ENCODE measurements at regions not wholly inside any gene's neighbourhood (a gene's known extent, or its start where the extent isn't known, plus 50 kb on each side); places are given as distances from the start of the nearest gene placed in this dataset.

DNA sequence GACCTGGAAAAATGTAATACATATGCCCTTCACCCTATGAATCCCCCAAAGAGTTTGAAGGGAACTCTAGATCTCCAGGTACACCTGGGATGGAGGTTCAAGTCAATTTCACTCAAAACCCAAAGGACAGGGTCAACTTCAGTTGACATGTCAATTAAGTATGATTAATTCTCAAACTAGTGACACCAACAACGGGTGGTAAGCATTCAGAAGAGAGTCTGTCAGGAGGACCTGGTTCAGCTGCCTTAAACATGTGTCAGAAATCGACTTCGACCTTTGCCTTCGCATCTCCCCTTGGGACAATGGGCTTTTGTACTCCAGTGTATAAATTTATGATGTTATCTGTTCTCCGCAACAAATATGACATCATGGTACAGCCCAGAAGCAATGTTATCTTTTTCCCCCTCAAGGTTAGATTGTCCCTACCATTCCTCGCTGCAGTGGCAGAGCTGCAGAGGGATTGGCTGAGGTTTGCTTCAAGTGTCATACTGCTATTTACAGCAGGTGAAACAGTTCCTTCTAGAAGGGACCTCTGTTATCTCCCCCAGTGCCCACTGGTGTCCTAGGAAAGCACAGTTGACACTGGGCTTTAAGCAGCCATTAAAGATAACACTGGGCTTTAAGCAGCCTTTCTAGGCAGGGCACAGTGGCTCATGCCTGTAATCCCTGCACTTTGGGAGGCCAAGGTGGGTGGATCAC, 94.7 kb upstream of the SNX9 start:
- TF ChIP-seq GATA2 (IDR thresholded peaks at IDR 0.05; ENCODE audit: low read depth, low read length) (0 out of 2 replicates have a peak, but pooled peaks have one; percentile 7), GATA3 (IDR thresholded peaks at IDR 0.05; ENCODE audit: low read depth, low read length) (no peak)
